Sigmoid colon (tissue), 4 donors: ENCODE measurements at regions not wholly inside any gene's neighbourhood (a gene's known extent, or its start where the extent isn't known, plus 50 kb on each side); places are given as distances from the start of the nearest gene placed in this dataset.

Experiments used
- POLR2A ChIP-seq, 2 donors: fragments of 450-650 bp; IDR thresholded peaks; one replicate each; pipeline ENCODE4 v1.6.1; 2016; ENCODE audit warnings: antibody characterized with exemption in 2 of 2, mild to moderate bottlenecking in 2 of 2, moderate library complexity in 2 of 2
- POLR2AphosphoS5 ChIP-seq, 4 donors: sonication (generic); formaldehyde crosslinking; IDR thresholded peaks; one replicate each; pipeline ENCODE4 v1.6.1; 2017; ENCODE audit warnings: antibody characterized with exemption in 4 of 4
- TF ChIP-seq, protein P1 (sequence below), 4 experiments: fragments of 450-650 bp in 3 of 4; fragments of 200-600 bp in 1 of 4; IDR thresholded peaks; one replicate each; pipeline ENCODE4 v1.5.1; 2016 to 2019; ENCODE audit warnings: antibody characterized with exemption in 4 of 4, mild to moderate bottlenecking in 3 of 4, moderate library complexity in 2 of 4

DNA sequence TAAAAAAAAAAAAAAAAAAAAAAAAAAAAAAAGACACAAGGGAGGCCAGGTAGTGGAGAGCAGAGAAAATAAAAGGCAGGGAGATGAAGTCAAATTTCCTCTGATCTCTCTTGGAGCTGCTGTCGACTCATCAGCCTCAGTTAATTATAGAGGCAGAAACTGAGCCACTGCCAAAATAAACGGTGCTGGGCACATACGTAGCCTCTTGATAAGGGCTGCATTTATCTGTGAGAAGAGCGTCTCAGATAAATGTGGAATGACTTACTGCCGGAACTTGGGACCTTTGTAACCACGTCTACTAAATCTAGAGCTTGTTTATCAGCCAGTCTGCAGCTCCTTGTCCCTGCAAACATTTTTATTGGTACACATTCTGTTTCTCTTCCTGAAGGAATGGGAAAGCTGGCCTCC is 162.3 kb downstream of the BAMBI start:
- TF ChIP-seq, protein P1, sequence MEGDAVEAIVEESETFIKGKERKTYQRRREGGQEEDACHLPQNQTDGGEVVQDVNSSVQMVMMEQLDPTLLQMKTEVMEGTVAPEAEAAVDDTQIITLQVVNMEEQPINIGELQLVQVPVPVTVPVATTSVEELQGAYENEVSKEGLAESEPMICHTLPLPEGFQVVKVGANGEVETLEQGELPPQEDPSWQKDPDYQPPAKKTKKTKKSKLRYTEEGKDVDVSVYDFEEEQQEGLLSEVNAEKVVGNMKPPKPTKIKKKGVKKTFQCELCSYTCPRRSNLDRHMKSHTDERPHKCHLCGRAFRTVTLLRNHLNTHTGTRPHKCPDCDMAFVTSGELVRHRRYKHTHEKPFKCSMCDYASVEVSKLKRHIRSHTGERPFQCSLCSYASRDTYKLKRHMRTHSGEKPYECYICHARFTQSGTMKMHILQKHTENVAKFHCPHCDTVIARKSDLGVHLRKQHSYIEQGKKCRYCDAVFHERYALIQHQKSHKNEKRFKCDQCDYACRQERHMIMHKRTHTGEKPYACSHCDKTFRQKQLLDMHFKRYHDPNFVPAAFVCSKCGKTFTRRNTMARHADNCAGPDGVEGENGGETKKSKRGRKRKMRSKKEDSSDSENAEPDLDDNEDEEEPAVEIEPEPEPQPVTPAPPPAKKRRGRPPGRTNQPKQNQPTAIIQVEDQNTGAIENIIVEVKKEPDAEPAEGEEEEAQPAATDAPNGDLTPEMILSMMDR (IDR thresholded peaks at IDR 0.05), result no peak
- no peak for TF ChIP-seq POLR2A (IDR thresholded peaks at IDR 0.05)
- no peak for TF ChIP-seq POLR2AphosphoS5 (IDR thresholded peaks at IDR 0.05)
